HG03139 (cell line): ENCODE measurements at regions not wholly inside any gene's neighbourhood (a gene's known extent, or its start where the extent isn't known, plus 50 kb on each side); places are given as distances from the start of the nearest gene placed in this dataset.

Experiments used
- ATAC-seq: cut with Tn5 transposase; IDR thresholded peaks from one replicate; pipeline ENCODE4 v1.9.1; 2021; ENCODE audit not compliant: unreplicated experiment

- ATAC-seq, result no peak
Observed at GRCh38 chr11:28520291-28520690, 412.1 kb downstream of the METTL15 start.

- no peak for ATAC-seq
Observed at GRCh38 chr11:28518825-28519224, 410.6 kb downstream of the METTL15 start.

- no peak for ATAC-seq
Observed at GRCh38 chr11:28517621-28518020, 409.4 kb downstream of the METTL15 start.

GRCh38 chr11:28514391-28514790 is 406.2 kb downstream of the METTL15 start:
- no peak for ATAC-seq

- ATAC-seq, result no peak
Observed at GRCh38 chr11:28512143-28512756, 404.1 kb downstream of the METTL15 start.

- ATAC-seq, result no peak
Observed at GRCh38 chr11:28505232-28505631, 397.0 kb downstream of the METTL15 start.

- no peak for ATAC-seq
Observed at GRCh38 chr11:28504555-28505110, 396.4 kb downstream of the METTL15 start.

GRCh38 chr11:28495333-28495732 is 387.1 kb downstream of the METTL15 start:
- no peak for ATAC-seq

- ATAC-seq, result no peak
Observed at GRCh38 chr11:28491431-28491830, 383.2 kb downstream of the METTL15 start.

GRCh38 chr11:28490773-28491382 is 382.7 kb downstream of the METTL15 start:
- no peak for ATAC-seq

- no peak for ATAC-seq
Observed at GRCh38 chr11:28488336-28488735, 380.1 kb downstream of the METTL15 start.

GRCh38 chr11:28483072-28483867 is 375.1 kb downstream of the METTL15 start:
- no peak for ATAC-seq

- no peak for ATAC-seq
Observed at GRCh38 chr11:28482666-28483065, 374.5 kb downstream of the METTL15 start.

- no peak for ATAC-seq
Observed at GRCh38 chr11:28481616-28482480, 373.7 kb downstream of the METTL15 start.

GRCh38 chr11:28480406-28480805 is 372.2 kb downstream of the METTL15 start:
- ATAC-seq, result no peak

GRCh38 chr11:28476864-28477263 is 368.7 kb downstream of the METTL15 start:
- no peak for ATAC-seq

- ATAC-seq, result no peak
Observed at GRCh38 chr11:28476049-28476448, 367.9 kb downstream of the METTL15 start.

- no peak for ATAC-seq
Observed at GRCh38 chr11:28472904-28473303, 364.7 kb downstream of the METTL15 start.

- ATAC-seq, result no peak
Observed at GRCh38 chr11:28471537-28471936, 363.3 kb downstream of the METTL15 start.

GRCh38 chr11:28470180-28470579 is 362.0 kb downstream of the METTL15 start:
- no peak for ATAC-seq

- ATAC-seq, result no peak
Observed at GRCh38 chr11:28466506-28466905, 358.3 kb downstream of the METTL15 start.
